C4-2B (cell line): ENCODE measurements at regions not wholly inside any gene's neighbourhood (a gene's known extent, or its start where the extent isn't known, plus 50 kb on each side); places are given as distances from the start of the nearest gene placed in this dataset.

Experiments used
- CTCF ChIP-seq: fragments of 450-650 bp; conservative IDR thresholded peaks from 2 replicates; pipeline ENCODE4 v1.5.1; 2017; ENCODE audit warnings: mild to moderate bottlenecking
- ZFX ChIP-seq: fragments of 450-650 bp; IDR thresholded peaks from 2 replicates; pipeline ENCODE4 v1.6.1; 2017

- no peak for TF ChIP-seq CTCF
- TF ChIP-seq ZFX: no peak
Measured at GRCh38 chr2:191782351-191782750, 64.5 kb downstream of the CAVIN2 start.
